H9 (cell line): ENCODE measurements at regions not wholly inside any gene's neighbourhood (a gene's known extent, or its start where the extent isn't known, plus 50 kb on each side); places are given as distances from the start of the nearest gene placed in this dataset.

Experiments used
- DNase-seq: peaks from one replicate; pipeline ENCODE4 v3.0.0-alpha.2; 2017
- H2AFZ ChIP-seq: one replicate; pipeline ENCODE4 v1.6.1; 2013; ENCODE audit warnings: mild to moderate bottlenecking, low read length, control low read depth, moderate library complexity
- H2AK5ac ChIP-seq: 2 replicates; pipeline ENCODE4 v1.6.1; 2013; ENCODE audit warnings: low read length, control low read depth, mixed read lengths; ENCODE audit not compliant: insufficient read length
- H2BK120ac ChIP-seq: one replicate; pipeline ENCODE4 v1.6.1; 2013; ENCODE audit warnings: low read depth, mild to moderate bottlenecking, low read length, control low read depth, inconsistent platforms; ENCODE audit not compliant: poor library complexity, severe bottlenecking
- H2BK12ac ChIP-seq: 2 replicates; pipeline ENCODE4 v1.6.1; 2013; ENCODE audit warnings: low read length, control low read depth, mixed read lengths, low read depth; ENCODE audit not compliant: insufficient read length
- H2BK15ac ChIP-seq: 2 replicates; pipeline ENCODE4 v1.6.1; 2013; ENCODE audit warnings: low read depth, low read length, control low read depth
- H2BK20ac ChIP-seq: one replicate; pipeline ENCODE4 v1.6.1; 2013; ENCODE audit warnings: low read depth, mild to moderate bottlenecking, low read length, control low read depth, inconsistent platforms; ENCODE audit not compliant: poor library complexity, severe bottlenecking
- H2BK5ac ChIP-seq: 2 replicates; pipeline ENCODE4 v1.6.1; 2013; ENCODE audit warnings: low read length, control low read depth, mixed read lengths; ENCODE audit not compliant: insufficient read length
- H3K14ac ChIP-seq: 2 replicates; pipeline ENCODE4 v1.6.1; 2013; ENCODE audit warnings: low read length, control low read depth; ENCODE audit not compliant: insufficient read depth
- H3K18ac ChIP-seq: 2 replicates; pipeline ENCODE4 v1.6.1; 2013; ENCODE audit warnings: low read depth, mild to moderate bottlenecking, mixed read lengths, low read length, control low read depth; ENCODE audit not compliant: insufficient read length
- H3K23ac ChIP-seq: 2 replicates; pipeline ENCODE4 v1.6.1; 2013; ENCODE audit warnings: low read length, control low read depth, mixed read lengths, low read depth; ENCODE audit not compliant: insufficient read length
- H3K23me2 ChIP-seq: 2 replicates; pipeline ENCODE4 v1.6.1; 2013; ENCODE audit warnings: low read depth, mild to moderate bottlenecking, mixed read lengths, low read length, control low read depth; ENCODE audit not compliant: insufficient read length, poor library complexity, severe bottlenecking
- H3K27ac ChIP-seq: 2 replicates; pipeline ENCODE4 v1.5.1; 2013; ENCODE audit warnings: low read length, control low read depth, mixed read lengths, low read depth; ENCODE audit not compliant: insufficient read length
- H3K27me3 ChIP-seq: 2 replicates; pipeline ENCODE4 v1.6.1; 2013; ENCODE audit warnings: low read length, control low read depth, inconsistent platforms; ENCODE audit not compliant: insufficient read depth
- H3K4ac ChIP-seq: 2 replicates; pipeline ENCODE4 v1.6.1; 2013; ENCODE audit warnings: low read depth, mild to moderate bottlenecking, control low read depth, inconsistent platforms, low read length, moderate library complexity
- H3K4me1 ChIP-seq: 2 replicates; pipeline ENCODE4 v1.6.1; 2013; ENCODE audit warnings: low read length, control low read depth, inconsistent platforms; ENCODE audit not compliant: insufficient read depth
- H3K4me2 ChIP-seq: 2 replicates; pipeline ENCODE4 v1.6.1; 2013; ENCODE audit warnings: low read length, control low read depth, mixed read lengths; ENCODE audit not compliant: insufficient read length, insufficient read depth
- H3K56ac ChIP-seq: 2 replicates; pipeline ENCODE4 v1.6.1; 2013; ENCODE audit warnings: low read depth, mild to moderate bottlenecking, mixed read lengths, low read length, control low read depth; ENCODE audit not compliant: insufficient read length
- H3K79me1 ChIP-seq: 2 replicates; pipeline ENCODE4 v1.6.1; 2013; ENCODE audit warnings: low read depth, mild to moderate bottlenecking, moderate library complexity, low read length, control low read depth, inconsistent platforms; ENCODE audit not compliant: insufficient read depth, poor library complexity, severe bottlenecking
- H3K79me2 ChIP-seq: 2 replicates; pipeline ENCODE4 v1.6.1; 2013; ENCODE audit warnings: low read length, control low read depth, inconsistent platforms; ENCODE audit not compliant: insufficient read depth
- H3K9ac ChIP-seq: 2 replicates; pipeline ENCODE4 v1.6.1; 2013; ENCODE audit warnings: low read length, control low read depth, mixed read lengths; ENCODE audit not compliant: insufficient read length; ENCODE audit errors: extremely low read depth
- H3K9me3 ChIP-seq: one replicate; pipeline ENCODE4 v1.6.1; 2013; ENCODE audit warnings: low read depth, low read length, inconsistent platforms; ENCODE audit not compliant: control insufficient read depth
- H3T11ph ChIP-seq: one replicate; pipeline ENCODE4 v1.6.1; 2013; ENCODE audit warnings: mild to moderate bottlenecking, low read length, control low read depth, inconsistent platforms
- H4K20me1 ChIP-seq: one replicate; pipeline ENCODE4 v1.6.1; 2013; ENCODE audit not compliant: control insufficient read depth, insufficient read length, insufficient read depth
- H4K5ac ChIP-seq: 2 replicates; pipeline ENCODE4 v1.6.1; 2013; ENCODE audit warnings: low read depth, mild to moderate bottlenecking, mixed read lengths, low read length, control low read depth; ENCODE audit not compliant: insufficient read length
- H4K8ac ChIP-seq: replicated peaks from 2 replicates; pipeline ENCODE4 v1.6.1; 2013; ENCODE audit warnings: low read length, control low read depth, mixed read lengths, low read depth; ENCODE audit not compliant: insufficient read length
- H4K91ac ChIP-seq: 2 replicates; pipeline ENCODE4 v1.6.1; 2013; ENCODE audit warnings: low read depth, mild to moderate bottlenecking, moderate library complexity, mixed read lengths, low read length, control low read depth; ENCODE audit not compliant: insufficient read length
- H3K27ac Mint-ChIP-seq, 3 experiments: 2 replicates in 2 of 3; 3 replicates in 1 of 3; pipeline ENCODE4 v1.8.0; 2020 to 2021; ENCODE audit warnings: mixed read lengths in 3 of 3, mild to moderate bottlenecking in 1 of 3, moderate library complexity in 1 of 3
- H3K27me3 Mint-ChIP-seq: 2 replicates; pipeline ENCODE4 v1.8.0; 2021; ENCODE audit warnings: low read depth, mild to moderate bottlenecking, moderate library complexity, mixed read lengths
- H3K36me3 Mint-ChIP-seq, 3 experiments: 2 replicates in 2 of 3; 3 replicates in 1 of 3; pipeline ENCODE4 v1.8.0; 2020 to 2021; ENCODE audit warnings: low read depth in 3 of 3, mixed read lengths in 3 of 3; ENCODE audit not compliant: insufficient read depth in 1 of 3
- H3K4me1 Mint-ChIP-seq, 2 experiments: 2 replicates each; pipeline ENCODE4 v1.8.0; 2020; ENCODE audit warnings: mixed read lengths in 2 of 2
- H3K4me3 Mint-ChIP-seq, 2 experiments: 2 replicates in 1 of 2; 3 replicates in 1 of 2; pipeline ENCODE4 v1.8.0; 2020 to 2021; ENCODE audit warnings: mild to moderate bottlenecking in 2 of 2, mixed read lengths in 2 of 2, moderate library complexity in 1 of 2
- H3K9me3 Mint-ChIP-seq, 2 experiments: 2 replicates in 1 of 2; 3 replicates in 1 of 2; pipeline ENCODE4 v1.8.0; 2020; ENCODE audit warnings: mild to moderate bottlenecking in 2 of 2, mixed read lengths in 2 of 2, moderate library complexity in 1 of 2
- CTCF ChIP-seq: fragments of 200-600 bp; sonication (generic); conservative IDR thresholded peaks from 3 replicates; pipeline ENCODE4 v1.8.0; 2021; ENCODE audit warnings: antibody characterized with exemption, mild to moderate bottlenecking
- WGBS: extraction: QIAGEN DNeasy Blood & Tissue Kit; methylation state at CpG from one replicate; pipeline ENCODE4 v1.1.7; 2013; ENCODE audit warnings: missing lambda C conversion rate, low lambda C conversion rate, mixed read lengths; ENCODE audit not compliant: insufficient read length; ENCODE audit errors: extremely low coverage; 5-methylcytosine and 5-hydroxymethylcytosine counted together

- no peak overlapping the region for H2BK15ac ChIP-seq
- WGBS = no CpG with 5 or more reads among the region's 3 CpGs
- H3K27ac ChIP-seq = no peak overlapping the region
Measured at GRCh38 chr3:26845194-26845593, 222.6 kb downstream of the LRRC3B start.

More at GRCh38 chr3:26845194-26845593, 222.6 kb downstream of the LRRC3B start:
- H3K56ac ChIP-seq = no peak overlapping the region
- H4K5ac ChIP-seq = no peak overlapping the region
- no peaks in the 10 kb centered on the region for H3K79me2 ChIP-seq
- H3K23me2 ChIP-seq = no peaks in the 10 kb centered on the region
- H3K27me3 ChIP-seq = no peaks in the 10 kb centered on the region
- H2AK5ac ChIP-seq = no peak overlapping the region
- H3K4me3 Mint-ChIP-seq = no peak overlapping the region
- no peak overlapping the region for H2BK5ac ChIP-seq
- H3K14ac ChIP-seq = no peak overlapping the region
- H3K27ac Mint-ChIP-seq = no peak overlapping the region; a peak in 1 of 7 replicates
- H2AFZ ChIP-seq = no peak overlapping the region
- peaks cover 8 to 9% of the 10 kb centered on the region in 2 experiments for H3K4me1 Mint-ChIP-seq
- no peaks in the 10 kb centered on the region for H3K4me1 ChIP-seq
- no peak overlapping the region for H2BK120ac ChIP-seq
- H2BK20ac ChIP-seq = no peak overlapping the region
- no peak for TF ChIP-seq CTCF
- no peaks in the 10 kb centered on the region for H3K79me1 ChIP-seq
- H3K36me3 Mint-ChIP-seq = no peaks in the 10 kb centered on the region; a peak in 2 of 7 replicates
- H3K9me3 ChIP-seq = no peaks in the 10 kb centered on the region
- H4K91ac ChIP-seq = no peak overlapping the region
- no peak overlapping the region for H3K18ac ChIP-seq
- H3K27me3 Mint-ChIP-seq = no peaks in the 10 kb centered on the region
- no peaks in the 10 kb centered on the region for H4K20me1 ChIP-seq
- DNase-seq = no peak
- H3K4ac ChIP-seq = no peak overlapping the region
- no peak overlapping the region for H3K4me2 ChIP-seq
- no peaks in the 10 kb centered on the region; a peak in 2 of 5 replicates for H3K9me3 Mint-ChIP-seq
- no peak overlapping the region for H3K9ac ChIP-seq
- H4K8ac ChIP-seq = no peak overlapping the region
- H3K23ac ChIP-seq = no peak overlapping the region
- H2BK12ac ChIP-seq = no peak overlapping the region
- H3T11ph ChIP-seq = no peak overlapping the region
